GM23338 (cell line): ENCODE measurements at regions not wholly inside any gene's neighbourhood (a gene's known extent, or its start where the extent isn't known, plus 50 kb on each side); places are given as distances from the start of the nearest gene placed in this dataset.

Source experiments
- ATAC-seq: fragments of 200-7000 bp; cut with Tn5 transposase; 3 replicates; pipeline ENCODE4 v1.9.1; 2020
- DNase-seq: peaks from one replicate; pipeline ENCODE4 v3.0.0-alpha.2; 2015; ENCODE audit warnings: low spot score
- H2AFZ ChIP-seq: fragments of 200-600 bp; sonication (generic); 2 replicates; pipeline ENCODE4 v1.8.0; 2016; ENCODE audit warnings: antibody characterized with exemption, mild to moderate bottlenecking, moderate library complexity
- H3F3A ChIP-seq: fragments of 200-600 bp; sonication (generic); replicated peaks from 2 replicates; pipeline ENCODE4 v1.8.0; 2017; ENCODE audit warnings: antibody characterized with exemption, mixed run types, low read depth
- H3K27ac ChIP-seq: fragments of 200-600 bp; sonication (generic); 2 replicates; pipeline ENCODE4 v1.6.1; 2016; ENCODE audit warnings: low read depth
- H3K27me3 ChIP-seq: fragments of 200-600 bp; sonication (generic); 2 replicates; pipeline ENCODE4 v1.8.0; 2016; ENCODE audit warnings: mild to moderate bottlenecking, mixed run types, moderate library complexity; ENCODE audit not compliant: insufficient read depth
- H3K36me3 ChIP-seq: fragments of 200-600 bp; sonication (generic); 2 replicates; pipeline ENCODE4 v1.8.0; 2016; ENCODE audit warnings: mild to moderate bottlenecking; ENCODE audit not compliant: insufficient read depth
- H3K4me1 ChIP-seq: fragments of 200-600 bp; sonication (generic); 2 replicates; pipeline ENCODE4 v1.8.0; 2016; ENCODE audit warnings: mild to moderate bottlenecking, moderate library complexity; ENCODE audit not compliant: insufficient read depth
- H3K4me2 ChIP-seq: fragments of 200-600 bp; sonication (generic); 2 replicates; pipeline ENCODE4 v1.7.1; 2017; ENCODE audit warnings: mixed run types
- H3K4me3 ChIP-seq: fragments of 200-600 bp; sonication (generic); 2 replicates; pipeline ENCODE4 v1.6.1; 2016; ENCODE audit warnings: mixed run types
- H3K79me2 ChIP-seq: fragments of 200-600 bp; sonication (generic); replicated peaks from 2 replicates; pipeline ENCODE4 v1.8.0; 2017; ENCODE audit warnings: mild to moderate bottlenecking; ENCODE audit not compliant: insufficient read depth
- H3K9me2 ChIP-seq: fragments of 200-600 bp; sonication (generic); 2 replicates; pipeline ENCODE4 v1.8.0; 2017; ENCODE audit not compliant: insufficient read depth
- H4K20me1 ChIP-seq: fragments of 200-600 bp; sonication (generic); replicated peaks from 2 replicates; pipeline ENCODE4 v1.8.0; 2017; ENCODE audit warnings: mild to moderate bottlenecking; ENCODE audit not compliant: insufficient read depth
- H3K27ac Mint-ChIP-seq: 2 replicates; pipeline ENCODE4 v1.8.0; 2020; ENCODE audit warnings: inconsistent platforms, mild to moderate bottlenecking, moderate library complexity, mixed read lengths
- H3K27me3 Mint-ChIP-seq: 3 replicates; pipeline ENCODE4 v1.8.0; 2022; ENCODE audit warnings: low read depth, mild to moderate bottlenecking, moderate library complexity, mixed read lengths, inconsistent platforms; ENCODE audit not compliant: insufficient read depth, poor library complexity
- H3K36me3 Mint-ChIP-seq: 3 replicates; pipeline ENCODE4 v1.8.0; 2021; ENCODE audit warnings: low read depth, mild to moderate bottlenecking, inconsistent platforms, moderate library complexity, mixed read lengths
- H3K4me1 Mint-ChIP-seq: 3 replicates; pipeline ENCODE4 v1.8.0; 2020; ENCODE audit warnings: mild to moderate bottlenecking, inconsistent platforms, mixed read lengths
- H3K4me3 Mint-ChIP-seq: 3 replicates; pipeline ENCODE4 v1.8.0; 2021; ENCODE audit warnings: moderate library complexity, mild to moderate bottlenecking, inconsistent platforms, mixed read lengths
- H3K9me3 Mint-ChIP-seq: 3 replicates; pipeline ENCODE4 v1.8.0; 2020; ENCODE audit warnings: moderate library complexity, mild to moderate bottlenecking, inconsistent platforms, mixed read lengths
- CREB1 ChIP-seq: fragments of 250-450 bp; sonication (Bioruptor Pico); IDR thresholded peaks from 2 replicates; pipeline ENCODE4 v1.5.0; 2020; ENCODE audit warnings: low read depth, mild to moderate bottlenecking, moderate library complexity
- CTCF ChIP-seq, 2 experiments: fragments of 200-600 bp in 1 of 2; sonication (generic) in 1 of 2; conservative IDR thresholded peaks; 2 replicates each; pipeline versions ENCODE4 v1.5.1 to v1.6.1; 2016 to 2017; ENCODE audit warnings: antibody characterized with exemption in 2 of 2, low read depth in 2 of 2, mild to moderate bottlenecking in 2 of 2, moderate library complexity in 1 of 2
- ETS1 ChIP-seq: IDR thresholded peaks from 2 replicates; pipeline ENCODE4 v1.6.1; 2016; ENCODE audit warnings: antibody characterized with exemption
- EZH2 ChIP-seq: fragments of 200-600 bp; sonication (generic); IDR thresholded peaks from one replicate; pipeline ENCODE4 v1.8.0; 2017; ENCODE audit warnings: antibody characterized with exemption, mild to moderate bottlenecking, low read depth; ENCODE audit not compliant: unreplicated experiment
- EZH2phosphoT487 ChIP-seq: fragments of 200-600 bp; sonication (generic); IDR thresholded peaks from one replicate; pipeline ENCODE4 v1.8.1; 2018; ENCODE audit warnings: antibody characterized with exemption; ENCODE audit not compliant: unreplicated experiment
- JUNB ChIP-seq: IDR thresholded peaks from one replicate; pipeline ENCODE4 v1.6.1; 2016; ENCODE audit warnings: antibody characterized with exemption; ENCODE audit not compliant: unreplicated experiment
- NANOG ChIP-seq: IDR thresholded peaks from 2 replicates; pipeline ENCODE4 v1.6.1; 2016; ENCODE audit warnings: antibody characterized with exemption, borderline replicate concordance
- POLR2AphosphoS5 ChIP-seq: IDR thresholded peaks from 2 replicates; pipeline ENCODE4 v1.6.1; 2016; ENCODE audit warnings: antibody characterized with exemption, low read depth
- REST ChIP-seq: IDR thresholded peaks from one replicate; pipeline ENCODE4 v1.6.1; 2018; ENCODE audit warnings: antibody characterized with exemption; ENCODE audit not compliant: unreplicated experiment
- STAT1 ChIP-seq: IDR thresholded peaks from one replicate; pipeline ENCODE4 v1.6.1; 2016; ENCODE audit warnings: antibody characterized with exemption; ENCODE audit not compliant: unreplicated experiment
- ZNF114 ChIP-seq: fragments of 250-450 bp; sonication (Bioruptor Pico); IDR thresholded peaks from 2 replicates; pipeline ENCODE4 v1.5.0; 2020; ENCODE audit warnings: mild to moderate bottlenecking, moderate library complexity
- ZNF331 ChIP-seq: fragments of 250-450 bp; sonication (Bioruptor Pico); IDR thresholded peaks from 2 replicates; pipeline ENCODE4 v1.5.0; 2020; ENCODE audit warnings: low read depth, mild to moderate bottlenecking, moderate library complexity
- ZNF462 ChIP-seq: fragments of 250-450 bp; sonication (Bioruptor Pico); IDR thresholded peaks from 2 replicates; pipeline ENCODE4 v1.5.0; 2020; ENCODE audit warnings: mild to moderate bottlenecking, moderate library complexity

DNA sequence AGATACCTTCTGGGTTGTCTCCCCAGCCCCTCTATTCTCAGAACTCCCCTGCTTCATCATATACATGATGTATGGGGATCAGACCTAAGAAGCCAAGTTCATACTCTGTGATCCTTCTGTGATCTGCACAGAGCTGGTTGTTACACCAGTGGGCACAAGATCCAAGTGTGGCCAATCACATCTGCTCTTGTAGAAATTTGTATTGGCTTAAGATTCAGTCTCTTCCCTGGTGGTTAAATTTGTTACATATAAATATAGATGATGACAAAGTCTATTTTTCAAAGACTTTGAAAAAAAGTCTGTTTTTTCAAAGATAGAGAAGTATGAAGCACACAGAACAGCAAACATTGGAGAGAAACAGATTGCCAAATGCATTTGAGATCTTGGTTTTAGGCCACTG, 135.8 kb upstream of the FGGY start (continued):
- TF ChIP-seq REST, result no peak
- TF ChIP-seq POLR2AphosphoS5, result no peak

DNA sequence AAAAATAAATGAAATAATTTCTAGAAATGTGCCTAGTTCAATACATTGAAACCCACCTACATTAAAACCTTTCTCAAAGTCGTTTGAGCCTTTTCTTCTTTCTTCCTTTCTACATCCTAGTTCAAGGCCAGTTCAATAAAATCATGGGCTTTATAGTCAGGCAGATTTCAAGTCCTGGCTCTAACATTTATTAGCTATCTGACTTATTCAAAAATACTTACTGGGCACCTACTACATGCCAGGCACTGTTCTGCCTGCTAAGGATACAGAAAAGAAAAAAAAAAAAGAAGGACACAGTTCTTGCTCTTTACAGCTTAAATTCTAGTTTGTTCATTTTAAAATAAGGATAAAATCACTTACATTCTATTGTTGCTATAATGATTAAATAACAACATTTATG, 134.2 kb upstream of the FGGY start:
- ATAC-seq (no peak), DNase-seq (no peak)
- Mint-ChIP-seq H3K4me1 (no peaks in the 10 kb centered on the region), H3K9me3 (peaks cover 13% of the 10 kb centered on the region; the same call in 2 of the 3 replicates), H3K27ac (no peak overlapping the region), H3K36me3 (peaks cover 3% of the 10 kb centered on the region; the same call in 2 of the 3 replicates), H3K4me3 (no peak overlapping the region), H3K27me3 (peaks cover 1% of the 10 kb centered on the region)
- Histone ChIP-seq H3K79me2 (no peaks in the 10 kb centered on the region), H3K9me2 (peaks cover 15% of the 10 kb centered on the region; the same call in 1 of the 2 replicates), H3K4me2 (no peak overlapping the region), H3F3A (no peaks in the 10 kb centered on the region), H3K27me3 (no peaks in the 10 kb centered on the region), H3K4me3 (no peak overlapping the region), H3K4me1 (no peaks in the 10 kb centered on the region), H2AFZ (no peak overlapping the region), H3K36me3 (no peaks in the 10 kb centered on the region), H3K27ac (no peak overlapping the region), H4K20me1 (no peaks in the 10 kb centered on the region)
- TF ChIP-seq STAT1 (no peak), ETS1 (no peak), CREB1 (CRISPR knock-in tag) (no peak), ZNF462 (no peak), EZH2phosphoT487 (no peak), JUNB (no peak), NANOG (no peak), ZNF114 (CRISPR knock-in tag) (no peak), EZH2 (no peak), ZNF331 (no peak), CTCF (conservative IDR thresholded peaks at IDR 0.05; ENCODE audit: low read depth in 2 of 2) (no peak)
